RKO (cell line): ENCODE measurements at regions not wholly inside any gene's neighbourhood (a gene's known extent, or its start where the extent isn't known, plus 50 kb on each side); places are given as distances from the start of the nearest gene placed in this dataset.

ENCODE experiments used
- DNase-seq: peaks from one replicate; pipeline ENCODE4 v3.0.0-alpha.2; 2016; ENCODE audit warnings: low spot score

GRCh38 chr4:129897111-129897510, 801.2 kb downstream of the C4orf33 start:
- no peak for DNase-seq

DNA sequence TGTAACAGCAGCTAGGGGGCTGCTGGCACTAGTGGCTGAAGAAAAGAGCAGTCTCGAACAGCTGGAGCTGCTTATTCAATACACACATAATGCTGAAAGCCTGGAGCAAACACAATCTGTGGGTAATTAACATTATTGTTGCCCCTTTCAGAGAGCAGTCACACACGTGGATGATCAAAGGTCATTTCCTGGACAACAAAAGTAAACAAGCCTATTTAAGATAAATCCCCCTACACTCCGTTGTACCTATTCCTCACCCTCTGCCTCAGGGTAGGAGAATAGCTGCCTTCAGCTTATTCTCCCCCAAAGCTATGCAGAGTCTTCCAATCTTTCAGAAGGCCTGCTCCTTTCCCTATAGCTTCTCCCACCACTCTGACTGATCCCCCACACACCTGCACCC, 803.9 kb downstream of the C4orf33 start:
- DNase-seq: no peak

DNA sequence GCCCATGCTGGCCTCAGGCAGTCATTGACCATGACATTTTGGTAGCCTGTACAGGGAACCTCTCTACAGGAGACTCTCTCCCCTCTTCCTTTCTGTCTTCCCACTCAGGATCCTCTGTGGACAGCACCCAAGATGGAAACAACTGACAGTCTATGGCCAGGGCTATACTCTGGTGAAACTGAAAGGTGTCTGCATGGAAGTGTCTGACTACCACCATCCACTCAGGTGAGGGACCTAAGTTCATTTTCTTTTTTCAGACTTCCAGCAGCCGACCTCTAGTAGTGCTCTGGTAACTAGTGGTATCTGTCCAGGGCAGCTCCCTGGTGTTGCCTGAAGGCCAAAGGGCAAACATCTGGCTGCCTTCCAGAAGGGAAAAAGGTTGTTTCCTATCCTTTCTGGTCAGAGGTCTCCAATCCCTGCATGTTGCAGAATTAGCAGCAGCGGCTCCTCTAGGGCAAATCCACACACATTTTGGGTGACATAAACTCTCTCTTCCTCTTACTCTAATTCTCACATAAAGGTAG, 804.5 kb downstream of the C4orf33 start:
- DNase-seq: no peak

GRCh38 chr4:129901205-129901604, 805.3 kb downstream of the C4orf33 start:
- DNase-seq: no peak

DNA sequence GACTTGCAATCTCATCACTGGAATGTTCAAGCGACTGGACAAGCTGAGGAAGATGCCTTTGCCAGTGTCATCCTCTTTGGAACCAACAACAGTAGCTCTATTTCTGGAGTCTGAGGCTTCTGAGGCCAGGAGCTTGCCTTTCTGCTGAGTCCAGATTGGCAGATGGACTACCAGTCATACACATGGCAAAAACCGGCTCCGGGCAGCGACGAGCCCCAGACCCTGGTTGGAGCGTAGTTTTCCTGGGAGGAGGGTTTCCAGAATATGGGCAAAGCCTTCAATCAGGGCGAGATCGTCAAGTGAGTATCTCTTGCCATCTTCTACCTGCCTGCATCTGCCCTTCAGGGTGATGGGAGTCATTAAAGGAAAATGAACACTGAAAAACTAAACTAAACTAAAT, 807.9 kb downstream of the C4orf33 start:
- DNase-seq: no peak

- no peak for DNase-seq
Observed at GRCh38 chr4:129905256-129905655, 809.3 kb downstream of the C4orf33 start.

DNA sequence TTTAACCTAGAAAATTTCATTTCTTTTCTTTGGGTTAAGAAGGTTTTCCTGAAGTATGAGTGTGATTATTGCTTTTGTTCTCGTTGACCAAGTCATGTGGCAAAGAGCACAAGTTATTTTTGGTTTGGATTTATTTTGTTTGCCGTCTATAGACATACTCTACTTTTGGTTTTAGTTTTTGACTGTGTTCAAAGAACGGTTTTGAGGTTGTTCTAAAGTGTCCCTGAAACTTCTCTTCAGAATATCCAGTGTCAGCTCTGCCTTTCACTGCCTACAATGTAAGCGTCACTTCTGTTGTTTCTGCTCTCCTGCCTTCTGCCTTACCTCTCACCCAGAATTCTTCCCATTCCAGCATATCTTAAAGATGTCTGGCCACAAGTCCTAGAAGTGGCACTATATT, 812.2 kb downstream of the C4orf33 start:
- no peak for DNase-seq

GRCh38 chr4:129916991-129917390, 821.0 kb downstream of the C4orf33 start:
- no peak for DNase-seq

DNA sequence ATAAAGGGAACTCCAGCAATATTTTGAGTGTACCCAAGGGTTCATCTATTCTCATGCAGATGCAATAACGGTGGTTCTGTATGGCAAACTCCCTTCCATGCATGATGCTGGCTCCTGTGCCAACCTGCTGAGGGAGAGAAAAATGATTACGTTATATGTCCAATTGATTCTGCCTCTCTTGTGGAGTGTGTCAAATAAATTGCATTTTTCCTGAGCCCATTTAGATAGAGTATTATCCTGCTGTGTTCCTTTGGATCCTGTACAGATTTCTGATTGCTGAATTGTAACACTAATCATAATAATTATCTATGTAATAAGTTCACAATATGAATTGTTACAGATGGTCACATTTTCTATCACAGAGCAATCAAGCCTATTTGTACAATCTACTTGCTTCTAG, 821.7 kb downstream of the C4orf33 start:
- DNase-seq: no peak

DNA sequence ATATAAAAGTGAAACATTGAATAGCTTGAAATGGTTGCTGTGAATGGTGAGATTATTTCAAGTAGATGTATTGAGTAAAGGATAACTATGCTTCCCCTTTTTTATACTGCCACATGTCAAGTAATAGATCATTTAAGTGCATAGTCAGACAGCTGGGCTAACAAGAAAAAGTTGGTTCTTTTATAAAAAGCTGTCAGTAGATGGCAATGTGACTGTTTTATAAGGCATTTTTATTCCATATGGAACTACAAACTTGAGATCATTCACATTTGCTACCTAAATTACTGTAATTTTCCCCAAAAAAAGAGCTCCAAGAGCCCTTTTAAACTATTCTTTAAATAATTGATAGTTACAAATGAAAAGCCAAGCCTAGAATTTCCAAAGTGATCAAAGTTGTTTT, 831.0 kb downstream of the C4orf33 start:
- peak; percentile 57 for DNase-seq

DNA sequence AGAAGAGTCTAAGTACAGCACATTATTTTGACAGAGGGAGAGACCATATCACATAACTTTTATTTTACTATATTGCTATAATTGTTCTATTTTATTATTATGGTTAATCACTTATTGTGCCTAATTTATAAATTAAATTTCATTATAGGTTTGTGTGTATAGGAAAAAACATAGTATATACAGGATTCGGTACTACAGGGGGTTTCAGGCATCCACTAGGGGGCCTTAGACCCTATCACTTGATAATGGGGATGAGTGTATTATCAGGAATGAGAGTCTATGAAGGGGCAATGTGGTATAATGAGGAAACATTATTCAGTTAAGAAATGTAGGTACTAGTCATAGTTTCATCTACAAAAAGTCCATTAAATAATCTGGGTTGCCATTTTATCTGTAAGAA, 833.1 kb downstream of the C4orf33 start:
- DNase-seq: peak; percentile 25

DNA sequence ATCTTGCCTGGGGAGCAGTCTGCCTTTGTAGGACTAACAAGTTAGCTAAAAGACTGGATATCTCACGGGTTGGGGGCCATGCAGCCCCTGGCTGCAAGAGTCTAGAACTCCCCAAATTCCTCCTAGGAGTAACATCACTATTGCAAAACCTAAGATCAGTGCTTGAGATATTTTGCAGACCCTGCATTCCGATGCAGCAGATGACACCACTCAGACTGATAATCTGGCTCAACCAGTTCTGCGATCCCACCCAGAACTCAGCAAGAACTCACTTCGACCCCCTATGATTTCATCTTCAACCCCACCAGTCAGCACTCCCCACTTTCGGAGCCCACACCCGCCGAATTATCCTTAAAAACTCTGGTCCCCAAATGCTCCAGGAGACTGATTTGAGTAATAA, 834.0 kb downstream of the C4orf33 start:
- DNase-seq: no peak

DNA sequence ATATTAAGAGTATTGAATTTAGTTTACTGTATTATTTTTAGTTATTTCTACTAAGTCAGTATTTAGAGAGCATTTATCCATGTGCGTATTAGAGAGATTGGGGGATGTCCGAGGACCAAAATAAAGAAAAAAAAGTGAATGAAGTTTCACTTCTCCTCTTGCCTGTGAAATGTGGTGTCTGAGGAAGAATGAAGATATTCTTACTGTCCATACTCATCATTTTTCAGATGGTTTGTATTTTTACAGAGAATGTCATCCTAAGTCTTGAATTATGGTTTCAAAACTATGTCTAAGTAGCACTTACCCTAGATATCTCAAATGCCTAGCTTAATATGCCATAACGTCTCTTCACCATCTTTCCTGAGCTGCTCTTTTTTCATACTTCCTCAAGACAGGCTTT, 854.3 kb downstream of the C4orf33 start:
- DNase-seq: no peak

GRCh38 chr4:129966175-129966574, 870.2 kb downstream of the C4orf33 start:
- DNase-seq: no peak

DNA sequence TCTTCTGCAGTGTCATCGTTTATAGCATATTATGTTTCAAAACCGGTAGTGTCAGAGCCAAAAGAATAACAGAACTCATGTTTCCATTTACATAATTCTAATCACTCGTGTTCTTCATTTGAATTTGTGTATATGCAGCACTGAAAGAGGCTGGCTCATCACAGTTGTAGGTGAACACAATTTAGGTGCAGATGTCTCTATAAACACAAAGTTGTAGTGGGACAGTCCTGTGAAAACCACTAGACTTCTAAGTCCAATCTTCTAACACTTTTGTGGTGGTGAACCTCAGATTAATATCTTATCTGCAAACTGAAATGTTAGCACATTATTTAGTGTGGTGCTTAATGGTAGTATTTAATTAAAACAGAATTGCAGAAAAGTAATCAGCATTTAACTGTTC, 872.4 kb downstream of the C4orf33 start:
- DNase-seq: no peak

- no peak for DNase-seq
Observed at GRCh38 chr4:129968778-129969177, 872.8 kb downstream of the C4orf33 start.

DNA sequence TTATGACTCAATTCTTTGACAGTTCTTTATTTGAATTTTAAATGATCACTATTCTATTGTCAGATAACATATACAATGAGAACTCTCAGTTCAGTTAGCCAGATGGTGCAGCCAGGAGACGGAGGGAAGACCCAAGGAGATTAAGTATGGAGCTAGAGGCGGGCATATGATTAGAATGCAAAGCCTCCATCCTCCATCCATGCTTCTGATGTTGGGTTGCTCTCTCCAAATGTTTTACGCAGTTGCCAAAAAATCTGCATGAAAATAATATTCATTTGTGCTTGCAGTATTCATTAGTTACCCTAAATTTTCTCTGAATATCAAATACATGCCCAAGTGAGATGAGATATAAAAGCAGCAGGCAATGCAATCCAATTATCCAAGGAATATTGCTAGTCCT, 874.8 kb downstream of the C4orf33 start:
- no peak for DNase-seq

GRCh38 chr4:129971419-129971818, 875.5 kb downstream of the C4orf33 start:
- no peak for DNase-seq

DNA sequence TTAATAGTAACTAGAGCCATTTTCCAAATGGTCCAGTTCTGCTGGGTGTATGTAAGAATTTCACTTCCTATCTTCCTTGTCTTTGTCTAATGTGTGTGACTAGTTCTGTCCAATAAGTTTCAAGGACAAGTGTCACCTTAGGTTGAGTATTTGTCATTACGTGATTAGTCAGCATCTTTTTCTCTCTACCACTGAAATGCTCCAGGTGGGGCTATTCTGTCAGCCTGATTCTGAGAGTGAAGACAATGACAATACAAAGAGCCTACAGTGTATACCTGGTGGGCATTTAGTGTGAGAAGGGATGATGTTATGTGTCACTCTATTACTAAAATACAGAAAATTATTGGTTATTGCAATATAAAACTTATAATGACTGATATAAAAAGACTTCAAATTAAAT, 876.3 kb downstream of the C4orf33 start:
- no peak for DNase-seq

- DNase-seq: no peak
Observed at GRCh38 chr4:129974730-129975129, 878.8 kb downstream of the C4orf33 start.

GRCh38 chr4:129978315-129978714, 882.4 kb downstream of the C4orf33 start:
- DNase-seq: no peak

DNA sequence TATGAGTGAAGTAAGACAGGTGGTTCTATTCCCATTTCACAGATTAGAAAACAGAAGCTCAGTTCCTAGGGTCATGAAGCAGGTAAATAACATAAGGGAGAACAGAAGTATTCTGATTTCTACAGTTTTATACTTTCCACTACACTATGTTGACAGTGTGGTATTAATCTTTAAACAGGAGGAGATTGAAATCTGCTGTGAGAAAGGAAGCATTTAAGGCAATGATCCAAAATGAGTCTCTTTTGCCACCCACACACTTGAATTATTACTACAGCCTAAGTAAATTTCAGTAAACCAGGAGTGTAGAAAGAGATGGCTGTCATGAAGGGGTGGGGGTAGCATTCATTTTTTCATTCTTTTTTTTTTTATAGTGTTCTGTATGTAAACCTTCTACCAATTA, 893.0 kb downstream of the C4orf33 start:
- DNase-seq: no peak

DNA sequence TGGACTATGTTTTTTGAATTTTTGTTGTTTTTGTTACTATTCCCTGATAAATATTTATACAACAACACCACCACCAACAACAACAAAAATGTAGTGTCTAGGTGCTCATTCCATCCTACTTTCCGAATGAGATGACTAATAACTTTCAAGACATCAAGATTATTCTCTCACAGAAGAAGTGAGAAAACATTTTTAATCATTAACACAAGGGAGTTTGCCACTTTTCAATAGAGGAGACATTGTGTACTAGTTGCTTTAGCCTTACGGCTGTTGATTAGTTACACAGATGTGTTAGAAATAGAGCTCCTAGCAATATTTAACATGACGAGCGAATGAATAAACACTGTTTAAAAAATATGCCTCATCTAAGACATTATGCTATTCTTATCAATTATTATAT, 898.8 kb downstream of the C4orf33 start:
- no peak for DNase-seq

DNA sequence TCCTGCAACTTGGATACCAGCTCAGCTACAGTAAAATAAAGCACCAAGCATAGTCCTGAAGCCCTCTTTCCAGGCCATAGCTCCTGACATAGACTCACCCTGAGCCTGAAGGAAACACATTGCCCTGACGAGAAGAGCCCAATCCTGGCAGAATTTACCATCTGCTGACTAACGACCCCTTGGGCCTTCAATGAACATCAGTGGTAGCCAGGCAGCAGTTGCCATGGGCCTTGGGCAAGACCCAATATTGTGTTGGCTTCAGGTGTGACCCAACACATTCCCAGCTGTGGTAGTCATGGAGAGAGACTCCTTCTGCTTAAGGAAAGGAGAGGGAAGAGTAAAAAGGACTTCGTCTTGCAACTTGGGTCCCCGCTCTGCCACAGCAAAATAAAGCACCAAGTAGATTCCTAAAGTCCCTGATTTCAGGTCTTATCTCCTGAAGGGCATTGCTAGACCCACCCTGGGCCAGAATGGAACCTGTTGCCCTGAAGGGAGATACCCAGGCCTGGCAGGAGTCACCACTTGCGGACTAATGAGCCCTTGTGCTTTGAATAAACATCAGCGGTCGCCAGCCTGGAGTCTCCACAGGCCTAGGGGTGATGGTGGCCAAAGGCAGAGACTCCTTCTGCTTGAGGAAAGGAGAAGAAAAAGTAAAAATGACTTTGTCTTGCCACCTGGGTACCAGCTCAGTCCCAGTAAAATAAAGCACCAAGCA, 902.6 kb downstream of the C4orf33 start:
- DNase-seq: no peak
